ENCODE measurements at regions not wholly inside any gene's neighbourhood (a gene's known extent, or its start where the extent isn't known, plus 50 kb on each side); places are given as distances from the start of the nearest gene placed in this dataset.

DNA sequence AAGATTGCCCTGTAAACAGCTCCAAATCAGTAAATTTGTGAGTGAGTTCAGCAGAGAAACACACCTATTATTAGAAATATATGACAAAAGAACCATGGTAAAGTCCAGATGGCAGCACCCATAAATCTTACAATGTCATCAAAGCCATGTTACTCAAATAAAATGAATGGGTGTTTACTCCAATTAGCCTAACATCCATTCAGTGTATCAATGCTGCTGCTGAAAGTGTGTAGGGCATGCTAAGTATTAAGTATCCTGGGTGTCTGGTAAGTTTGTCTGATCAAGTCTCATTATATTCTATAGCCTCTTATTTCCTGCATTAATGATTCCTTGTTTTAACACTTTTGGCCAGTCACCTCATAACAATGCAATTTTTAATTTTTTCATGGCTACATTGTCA lies 185.5 kb upstream of the STEAP4 start:
- TF ChIP-seq, protein P1, sequence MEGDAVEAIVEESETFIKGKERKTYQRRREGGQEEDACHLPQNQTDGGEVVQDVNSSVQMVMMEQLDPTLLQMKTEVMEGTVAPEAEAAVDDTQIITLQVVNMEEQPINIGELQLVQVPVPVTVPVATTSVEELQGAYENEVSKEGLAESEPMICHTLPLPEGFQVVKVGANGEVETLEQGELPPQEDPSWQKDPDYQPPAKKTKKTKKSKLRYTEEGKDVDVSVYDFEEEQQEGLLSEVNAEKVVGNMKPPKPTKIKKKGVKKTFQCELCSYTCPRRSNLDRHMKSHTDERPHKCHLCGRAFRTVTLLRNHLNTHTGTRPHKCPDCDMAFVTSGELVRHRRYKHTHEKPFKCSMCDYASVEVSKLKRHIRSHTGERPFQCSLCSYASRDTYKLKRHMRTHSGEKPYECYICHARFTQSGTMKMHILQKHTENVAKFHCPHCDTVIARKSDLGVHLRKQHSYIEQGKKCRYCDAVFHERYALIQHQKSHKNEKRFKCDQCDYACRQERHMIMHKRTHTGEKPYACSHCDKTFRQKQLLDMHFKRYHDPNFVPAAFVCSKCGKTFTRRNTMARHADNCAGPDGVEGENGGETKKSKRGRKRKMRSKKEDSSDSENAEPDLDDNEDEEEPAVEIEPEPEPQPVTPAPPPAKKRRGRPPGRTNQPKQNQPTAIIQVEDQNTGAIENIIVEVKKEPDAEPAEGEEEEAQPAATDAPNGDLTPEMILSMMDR (conservative IDR thresholded peaks at IDR 0.05; ENCODE audit: low read length): no peak
- no peak for TF ChIP-seq EZH2phosphoT487 (IDR thresholded peaks at IDR 0.05; ENCODE audit: borderline replicate concordance, low read depth, low read length)

Data from OCI-LY7 (cell line).